CD14-positive monocyte (primary cell): ENCODE measurements at regions not wholly inside any gene's neighbourhood (a gene's known extent, or its start where the extent isn't known, plus 50 kb on each side); places are given as distances from the start of the nearest gene placed in this dataset.

Experiments used
- DNase-seq, 3 donors: peaks; one replicate each; pipeline ENCODE4 v3.0.0-alpha.2; 2011 to 2022
- H2AFZ ChIP-seq: 2 replicates; pipeline ENCODE4 v1.6.0; 2012; ENCODE audit warnings: mild to moderate bottlenecking, low read depth, low read length, inconsistent platforms; ENCODE audit not compliant: insufficient read depth, poor library complexity, severe bottlenecking
- H3K27ac ChIP-seq, 2 donors: 1 replicate in 1 of 2; 2 replicates in 1 of 2; pipeline ENCODE4 v1.5.1; 2012 to 2013; ENCODE audit warnings: low read length in 2 of 2, control low read depth in 1 of 2, inconsistent platforms in 1 of 2, low read depth in 1 of 2, mild to moderate bottlenecking in 1 of 2
- H3K27me3 ChIP-seq, 2 donors: one replicate each; pipeline versions ENCODE4 v1.6.0 to v1.6.1; 2011 to 2013; ENCODE audit warnings: low read length in 2 of 2; ENCODE audit not compliant: control insufficient read depth in 2 of 2, insufficient read depth in 2 of 2
- H3K36me3 ChIP-seq, 2 donors: replicated peaks in 1 of 2; 1 replicate in 1 of 2; 2 replicates in 1 of 2; pipeline versions ENCODE4 v1.5.1 to v1.6.1; 2012 to 2013; ENCODE audit warnings: low read length in 2 of 2, control low read depth in 1 of 2, inconsistent platforms in 1 of 2, mild to moderate bottlenecking in 1 of 2; ENCODE audit not compliant: insufficient read depth in 2 of 2, control insufficient read depth in 1 of 2
- H3K4me1 ChIP-seq, 2 donors: 1 replicate in 1 of 2; 2 replicates in 1 of 2; pipeline versions ENCODE4 v1.5.1 to v1.6.1; 2012 to 2013; ENCODE audit warnings: low read length in 2 of 2, control low read depth in 1 of 2, inconsistent platforms in 1 of 2, mild to moderate bottlenecking in 1 of 2, moderate library complexity in 1 of 2; ENCODE audit not compliant: insufficient read depth in 2 of 2, control insufficient read depth in 1 of 2
- H3K4me2 ChIP-seq: replicated peaks from 2 replicates; pipeline ENCODE3; 2012; ENCODE audit warnings: low read length, moderate library complexity, mild to moderate bottlenecking; ENCODE audit not compliant: poor library complexity, severe bottlenecking; ENCODE audit errors: extremely low read depth
- H3K4me3 ChIP-seq, 3 experiments: fragments of 200-600 bp in 1 of 3; sonication (generic) in 1 of 3; replicated peaks in 1 of 3; 1 replicate in 2 of 3; 2 replicates in 1 of 3; pipeline ENCODE4 v1.5.1; 2011 to 2013; ENCODE audit warnings: low read length in 3 of 3, mild to moderate bottlenecking in 3 of 3, control low read depth in 2 of 3, low read depth in 2 of 3, inconsistent platforms in 1 of 3, moderate library complexity in 1 of 3
- H3K79me2 ChIP-seq: 2 replicates; pipeline ENCODE4 v1.6.0; 2012; ENCODE audit warnings: mild to moderate bottlenecking, control low read depth, inconsistent platforms, low read length, moderate library complexity; ENCODE audit not compliant: insufficient read depth
- H3K9ac ChIP-seq: 2 replicates; pipeline ENCODE4 v1.6.0; 2017; ENCODE audit warnings: low read length, mild to moderate bottlenecking; ENCODE audit not compliant: insufficient read depth, poor library complexity, severe bottlenecking
- H3K9me3 ChIP-seq, 2 donors: replicated peaks in 1 of 2; 1 replicate in 1 of 2; 2 replicates in 1 of 2; pipeline versions ENCODE4 v1.5.1 to v1.6.1; 2012 to 2013; ENCODE audit warnings: low read length in 2 of 2, control low read depth in 1 of 2; ENCODE audit not compliant: control insufficient read depth in 1 of 2, insufficient read depth in 1 of 2
- H4K20me1 ChIP-seq: 2 replicates; pipeline ENCODE4 v1.6.0; 2012; ENCODE audit warnings: mild to moderate bottlenecking, low read length, control low read depth, moderate library complexity; ENCODE audit not compliant: insufficient read depth
- H3K27ac Mint-ChIP-seq, 7 donors: one replicate each; pipeline ENCODE4 v1.8.0; 2020; ENCODE audit warnings: mild to moderate bottlenecking in 7 of 7, mixed read lengths in 7 of 7, moderate library complexity in 6 of 7, inconsistent platforms in 2 of 7
- H3K27me3 Mint-ChIP-seq, 3 donors: one replicate each; pipeline ENCODE4 v1.8.0; 2021 to 2022; ENCODE audit warnings: low read depth in 3 of 3, mild to moderate bottlenecking in 3 of 3, mixed read lengths in 3 of 3, moderate library complexity in 3 of 3, inconsistent platforms in 1 of 3
- H3K36me3 Mint-ChIP-seq, 2 donors: one replicate each; pipeline ENCODE4 v1.8.0; 2020; ENCODE audit warnings: mixed read lengths in 2 of 2, inconsistent platforms in 1 of 2, mild to moderate bottlenecking in 1 of 2
- H3K4me1 Mint-ChIP-seq: one replicate; pipeline ENCODE4 v1.8.0; 2020; ENCODE audit warnings: mild to moderate bottlenecking, mixed read lengths
- H3K4me3 Mint-ChIP-seq, 2 donors: one replicate each; pipeline ENCODE4 v1.8.0; 2020; ENCODE audit warnings: mild to moderate bottlenecking in 2 of 2, mixed read lengths in 2 of 2, moderate library complexity in 1 of 2
- H3K9me3 Mint-ChIP-seq, 7 donors: one replicate each; pipeline ENCODE4 v1.8.0; 2020 to 2022; ENCODE audit warnings: mixed read lengths in 7 of 7, mild to moderate bottlenecking in 6 of 7, moderate library complexity in 6 of 7, inconsistent platforms in 2 of 7
- CTCF ChIP-seq: fragments of 200-600 bp; IDR thresholded peaks from one replicate; pipeline ENCODE4 v1.8.0; 2022; ENCODE audit warnings: antibody characterized with exemption, mild to moderate bottlenecking
- WGBS: methylation state at CpG from one replicate; pipeline ENCODE4 v1.1.5; 2013; ENCODE audit warnings: missing lambda C conversion rate; ENCODE audit not compliant: insufficient coverage; 5-methylcytosine and 5-hydroxymethylcytosine counted together
- intact Hi-C, 2 donors: fragments of 100-400 bp; cut with micrococcal nuclease; formaldehyde crosslinking; loops; one replicate each; pipeline versions ENCODE4 v1.15.0 to v1.15.1; 2023

GRCh38 chr2:2714408-2714807 is 383.3 kb upstream of the MYT1L start:
- no peak for TF ChIP-seq CTCF
- Mint-ChIP-seq H3K9me3 (peaks cover 0 to 10% (median 0%) of the 10 kb centered on the region in 7 donors), H3K36me3 (no peaks in the 10 kb centered on the region), H3K27ac (no peak overlapping the region), H3K4me1 (peaks cover 23% of the 10 kb centered on the region), H3K4me3 (peak overlapping the region in 1 of 2 donors; percentile 76), H3K27me3 (peaks cover 67 to 88% (median 73%) of the 10 kb centered on the region in 3 donors)
- peak in 2 of 3 donors; percentile 42 to 59 for DNase-seq
- Histone ChIP-seq H3K9ac (no peak overlapping the region), H2AFZ (no peak overlapping the region), H3K27me3 (peaks cover 2 to 60% of the 10 kb centered on the region in 2 donors), H3K4me1 (peaks cover 14 to 30% of the 10 kb centered on the region in 2 donors), H3K36me3 (no peaks in the 10 kb centered on the region), H3K27ac (no peak overlapping the region), H4K20me1 (no peaks in the 10 kb centered on the region), H3K79me2 (no peaks in the 10 kb centered on the region), H3K9me3 (no peaks in the 10 kb centered on the region), H3K4me3 (peak overlapping the region in 1 of 3 experiments; percentile 20), H3K4me2 (peak overlapping the region; percentile 29)
- WGBS, result 13% methylated on average over 2 of the region's 7 CpGs
- intact Hi-C loops, result no loop called here

GRCh38 chr2:2709431-2709770 is 378.3 kb upstream of the MYT1L start:
- DNase-seq, result no peak
- intact Hi-C loops, result no loop called here
- WGBS, result 95% methylated on average over 10 of the region's 12 CpGs
- Histone ChIP-seq H3K4me2 (no peak overlapping the region), H3K27me3 (peaks cover 2 to 41% of the 10 kb centered on the region in 2 donors), H3K9ac (no peak overlapping the region), H4K20me1 (no peaks in the 10 kb centered on the region), H3K36me3 (no peaks in the 10 kb centered on the region), H3K79me2 (no peaks in the 10 kb centered on the region), H2AFZ (no peak overlapping the region), H3K27ac (no peak overlapping the region), H3K4me1 (peaks cover 39 to 54% of the 10 kb centered on the region in 2 donors), H3K9me3 (no peaks in the 10 kb centered on the region), H3K4me3 (no peak overlapping the region)
- Mint-ChIP-seq H3K4me1 (peaks cover 49% of the 10 kb centered on the region), H3K4me3 (no peak overlapping the region), H3K27me3 (peaks cover 47 to 71% (median 49%) of the 10 kb centered on the region in 3 donors), H3K27ac (no peak overlapping the region), H3K9me3 (peaks cover 0 to 7% (median 0%) of the 10 kb centered on the region in 7 donors), H3K36me3 (no peaks in the 10 kb centered on the region)
- no peak for TF ChIP-seq CTCF
